GM10248 (cell line): ENCODE measurements at regions not wholly inside any gene's neighbourhood (a gene's known extent, or its start where the extent isn't known, plus 50 kb on each side); places are given as distances from the start of the nearest gene placed in this dataset.

Source experiments
- CTCF ChIA-PET: fragments of 300-600 bp; sonication (Branson Sonifier 250); formaldehyde crosslinking; extraction: SDS; loops from one replicate; lab custom pipeline; 2021; ENCODE audit warnings: antibody characterized with exemption; lab: Yijun Ruan, JAX
- POLR2A ChIA-PET: fragments of 350-650 bp; sonication (Branson Sonifier 250); formaldehyde crosslinking; extraction: SDS; loops from one replicate; lab custom pipeline; 2020; ENCODE audit warnings: antibody characterized with exemption; lab: Yijun Ruan, JAX
- DNase-seq: peaks from one replicate; pipeline ENCODE4 v3.0.0; 2012; ENCODE audit errors: extremely low spot score
- CTCF ChIP-seq: IDR thresholded peaks from 2 replicates; pipeline ENCODE4 v1.5.1; 2012; ENCODE audit warnings: mild to moderate bottlenecking, low read depth; ENCODE audit errors: extremely low read depth, missing control alignments, control extremely low read depth

- POLR2A ChIA-PET, result no interaction called here
- CTCF ChIA-PET, result no interaction called here
- no peak for TF ChIP-seq CTCF
Measured at GRCh38 chr3:86723433-86723832, 267.5 kb downstream of the VGLL3 start.

DNA sequence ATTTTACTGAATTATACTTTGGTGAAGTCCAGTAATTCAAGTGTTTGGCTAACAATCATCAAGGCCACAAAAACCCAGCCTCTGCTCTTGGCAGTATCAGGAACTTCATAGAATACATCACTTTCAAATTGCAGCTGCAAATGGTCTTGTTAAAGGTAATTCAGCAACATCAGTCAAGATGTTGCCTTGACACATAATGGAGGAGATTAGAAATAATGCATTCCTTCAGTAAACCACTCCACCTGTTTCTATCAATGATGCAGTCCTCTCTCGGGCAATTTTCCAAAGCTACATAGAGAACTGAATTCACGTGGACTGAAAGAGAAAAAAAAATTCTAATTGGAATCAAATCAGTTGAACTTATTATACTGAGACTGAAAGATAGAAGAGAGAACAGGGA lies 279.3 kb downstream of the VGLL3 start:
- CTCF ChIA-PET, result interaction anchor here (0.9 to 1.3 kb wide), 2 partner anchors 9 to 24 kb away, joined by 3 to 5 read pairs; no protein-coding TSS in a partner anchor
- POLR2A ChIA-PET, result no interaction called here
- no peak for TF ChIP-seq CTCF
- no peak for DNase-seq

More at GRCh38 chr3:86723433-86723832, 267.5 kb downstream of the VGLL3 start:
- no peak for DNase-seq

GRCh38 chr3:86708893-86709292 lies 282.1 kb downstream of the VGLL3 start:
- ChIA-PET POLR2A (no interaction called here), CTCF (no interaction called here)
- no peak for DNase-seq
- TF ChIP-seq CTCF, result no peak

GRCh38 chr3:86702381-86702958 lies 288.5 kb downstream of the VGLL3 start:
- ChIA-PET POLR2A (no interaction called here), CTCF (interaction anchor here (0.9 to 3.6 kb wide), 8 partner anchors 9 to 466 kb away, joined by 3 to 23 read pairs (median 6); no protein-coding TSS in a partner anchor)
- peak; percentile 54 for TF ChIP-seq CTCF
- peak; percentile 10 for DNase-seq

- CTCF ChIA-PET, result no interaction called here
- POLR2A ChIA-PET, result no interaction called here
- DNase-seq, result no peak
- no peak for TF ChIP-seq CTCF
Measured at GRCh38 chr3:86695752-86696151, 295.2 kb downstream of the VGLL3 start.

- ChIA-PET CTCF (no interaction called here), POLR2A (no interaction called here)
- DNase-seq, result no peak
- no peak for TF ChIP-seq CTCF
Measured at GRCh38 chr3:86673991-86674390, 317.0 kb downstream of the VGLL3 start.
